ENCODE measurements at regions not wholly inside any gene's neighbourhood (a gene's known extent, or its start where the extent isn't known, plus 50 kb on each side); places are given as distances from the start of the nearest gene placed in this dataset.

DNA sequence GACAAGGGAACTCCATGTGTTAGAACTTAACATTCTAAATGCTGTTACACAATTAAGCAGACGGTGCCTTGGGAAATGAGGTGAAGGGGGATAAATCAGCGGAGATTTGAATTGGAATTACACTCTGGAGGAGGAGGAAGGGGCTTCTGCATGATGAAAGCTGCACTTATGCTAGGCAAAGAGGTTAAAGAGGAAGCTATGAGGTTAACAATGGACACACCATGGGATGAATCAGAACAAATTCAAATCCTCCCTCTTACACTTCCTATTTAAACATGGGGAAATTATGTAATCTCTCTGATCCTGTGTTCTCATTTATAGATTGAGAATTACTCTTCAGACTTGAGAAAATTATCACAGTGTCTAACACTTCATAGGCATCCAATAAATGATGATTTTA, 121.5 kb upstream of the SIX2 start:
- Mint-ChIP-seq H3K4me3 (no peak overlapping the region), H3K4me1 (ENCODE audit: low read depth) (no peaks in the 10 kb centered on the region), H3K9me3 (no peaks in the 10 kb centered on the region), H3K27ac (no peak overlapping the region), H3K27me3 (peaks cover 4% of the 10 kb centered on the region), H3K36me3 (ENCODE audit: low read depth) (no peaks in the 10 kb centered on the region)
- DNase-seq, result no peak
- ATAC-seq, result no peak
- intact Hi-C loops (cut with micrococcal nuclease), result no loop called here
- ChIA-PET POLR2A (no interaction called here), CTCF (interaction anchor here (1.5 kb wide), 1 partner anchor 149 kb away, joined by 5 read pairs; no protein-coding TSS in a partner anchor)
- TF ChIP-seq, protein P1, sequence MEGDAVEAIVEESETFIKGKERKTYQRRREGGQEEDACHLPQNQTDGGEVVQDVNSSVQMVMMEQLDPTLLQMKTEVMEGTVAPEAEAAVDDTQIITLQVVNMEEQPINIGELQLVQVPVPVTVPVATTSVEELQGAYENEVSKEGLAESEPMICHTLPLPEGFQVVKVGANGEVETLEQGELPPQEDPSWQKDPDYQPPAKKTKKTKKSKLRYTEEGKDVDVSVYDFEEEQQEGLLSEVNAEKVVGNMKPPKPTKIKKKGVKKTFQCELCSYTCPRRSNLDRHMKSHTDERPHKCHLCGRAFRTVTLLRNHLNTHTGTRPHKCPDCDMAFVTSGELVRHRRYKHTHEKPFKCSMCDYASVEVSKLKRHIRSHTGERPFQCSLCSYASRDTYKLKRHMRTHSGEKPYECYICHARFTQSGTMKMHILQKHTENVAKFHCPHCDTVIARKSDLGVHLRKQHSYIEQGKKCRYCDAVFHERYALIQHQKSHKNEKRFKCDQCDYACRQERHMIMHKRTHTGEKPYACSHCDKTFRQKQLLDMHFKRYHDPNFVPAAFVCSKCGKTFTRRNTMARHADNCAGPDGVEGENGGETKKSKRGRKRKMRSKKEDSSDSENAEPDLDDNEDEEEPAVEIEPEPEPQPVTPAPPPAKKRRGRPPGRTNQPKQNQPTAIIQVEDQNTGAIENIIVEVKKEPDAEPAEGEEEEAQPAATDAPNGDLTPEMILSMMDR (IDR thresholded peaks at IDR 0.05), result no peak

DNA sequence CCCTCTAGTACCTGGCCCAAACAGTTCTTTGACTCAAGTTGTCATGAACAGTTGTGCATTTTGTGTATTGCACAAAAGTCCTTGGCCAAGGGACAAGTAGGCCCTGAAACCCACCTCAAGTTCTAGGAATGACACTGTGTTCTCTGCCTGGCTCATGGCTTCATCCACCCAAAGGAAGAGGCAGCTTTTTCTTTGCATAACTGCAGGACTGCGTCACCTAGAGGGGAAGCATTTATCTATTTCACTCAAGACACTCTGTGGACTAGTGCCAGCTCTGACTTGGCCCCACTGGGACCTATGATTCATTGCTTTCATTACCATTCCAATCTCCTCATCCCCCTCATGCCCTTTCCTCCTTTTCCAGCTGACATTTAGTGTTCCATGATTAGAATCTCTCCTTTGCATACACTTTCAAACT, 119.3 kb upstream of the SIX2 start:
- intact Hi-C loops (cut with micrococcal nuclease), result no loop called here
- TF ChIP-seq, protein P1 (IDR thresholded peaks at IDR 0.05), result no peak
- ATAC-seq (no peak), DNase-seq (no peak)
- Mint-ChIP-seq H3K36me3 (ENCODE audit: low read depth) (no peaks in the 10 kb centered on the region), H3K9me3 (no peaks in the 10 kb centered on the region), H3K27me3 (peaks cover 4% of the 10 kb centered on the region), H3K4me3 (no peak overlapping the region), H3K27ac (no peak overlapping the region), H3K4me1 (ENCODE audit: low read depth) (no peaks in the 10 kb centered on the region)
- ChIA-PET CTCF (no interaction called here), POLR2A (interaction anchor here (0.7 kb wide), 1 partner anchor 84 kb away, joined by 3 read pairs; no protein-coding TSS in a partner anchor)

DNA sequence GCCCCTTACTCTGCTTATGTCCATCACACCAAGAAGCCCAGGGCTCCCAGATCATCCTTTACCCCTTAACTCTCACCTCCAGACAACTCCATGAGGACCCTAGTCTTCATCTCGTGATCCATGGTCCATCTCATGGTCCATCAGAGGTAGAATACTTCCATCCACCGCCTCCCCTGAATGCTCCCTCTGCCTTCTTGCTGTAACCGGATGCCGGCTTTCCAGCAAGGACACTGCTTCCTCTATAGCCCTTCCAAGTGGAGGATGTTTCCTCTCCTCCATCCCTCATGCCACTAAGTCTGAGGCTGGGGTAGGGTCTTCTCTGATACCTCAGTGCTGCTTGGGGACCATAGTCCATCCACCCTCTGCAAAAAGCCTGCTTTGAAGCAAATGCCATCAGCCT, 118.6 kb upstream of the SIX2 start:
- no peaks in the 10 kb centered on the region for H3K4me1 Mint-ChIP-seq (ENCODE audit: low read depth)
- no peaks in the 10 kb centered on the region for H3K36me3 Mint-ChIP-seq (ENCODE audit: low read depth)
- ChIA-PET POLR2A (no interaction called here), CTCF (no interaction called here)
- no peak for ATAC-seq
- intact Hi-C loops (cut with micrococcal nuclease), result no loop called here
- H3K27ac Mint-ChIP-seq, result no peak overlapping the region
- TF ChIP-seq, protein P1 (IDR thresholded peaks at IDR 0.05), result no peak
- DNase-seq, result no peak
- no peaks in the 10 kb centered on the region for H3K9me3 Mint-ChIP-seq
- no peak overlapping the region for H3K4me3 Mint-ChIP-seq
- H3K27me3 Mint-ChIP-seq, result peaks cover 2% of the 10 kb centered on the region

DNA sequence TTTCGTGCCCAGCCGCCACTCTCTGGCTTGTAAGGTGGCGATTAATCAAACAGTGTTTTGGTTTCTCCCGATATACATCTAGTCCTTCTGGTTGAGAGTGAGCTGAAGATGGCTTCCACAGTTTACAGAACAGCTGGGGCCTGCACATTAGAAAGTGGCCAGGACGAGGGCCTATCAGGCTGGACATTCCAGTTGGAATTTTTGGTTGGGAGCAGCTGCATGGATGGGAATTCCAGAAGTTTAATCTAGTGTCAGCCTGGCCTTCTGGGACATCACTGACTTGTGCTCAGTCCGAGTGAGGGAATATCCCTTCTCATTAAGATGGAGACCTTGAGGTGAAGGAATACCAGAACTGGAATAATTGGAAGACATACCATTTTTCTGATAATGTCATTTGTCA, 118.1 kb upstream of the SIX2 start:
- ChIA-PET CTCF (no interaction called here), POLR2A (no interaction called here)
- Mint-ChIP-seq H3K4me3 (no peak overlapping the region), H3K27me3 (peaks cover 2% of the 10 kb centered on the region), H3K4me1 (ENCODE audit: low read depth) (no peaks in the 10 kb centered on the region), H3K27ac (no peak overlapping the region), H3K9me3 (no peaks in the 10 kb centered on the region), H3K36me3 (ENCODE audit: low read depth) (no peaks in the 10 kb centered on the region)
- DNase-seq (no peak), ATAC-seq (no peak)
- TF ChIP-seq, protein P1 (IDR thresholded peaks at IDR 0.05), result no peak
- intact Hi-C loops (cut with micrococcal nuclease), result no loop called here

DNA sequence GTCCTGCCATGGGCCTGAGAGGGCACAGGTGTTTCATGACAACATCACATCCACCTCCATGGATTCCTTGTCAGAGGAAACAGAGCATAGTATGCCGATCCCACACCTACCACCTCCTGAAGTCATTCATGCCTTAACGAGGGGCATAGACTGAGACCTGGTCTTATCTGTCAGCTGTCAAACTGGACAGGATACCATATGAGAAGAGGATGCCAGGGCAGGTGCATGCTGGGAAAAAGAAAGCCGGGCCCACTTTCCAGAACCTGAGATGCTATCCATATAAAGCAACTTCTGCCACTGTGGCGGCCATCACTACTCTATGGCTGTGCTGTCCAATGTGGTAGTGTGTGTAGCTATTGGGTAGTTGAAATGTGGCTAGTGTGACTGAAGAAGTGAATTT, 116.0 kb upstream of the SIX2 start:
- Mint-ChIP-seq H3K36me3 (ENCODE audit: low read depth) (no peaks in the 10 kb centered on the region), H3K27me3 (no peaks in the 10 kb centered on the region), H3K4me1 (ENCODE audit: low read depth) (no peaks in the 10 kb centered on the region), H3K4me3 (no peak overlapping the region), H3K27ac (no peak overlapping the region), H3K9me3 (no peaks in the 10 kb centered on the region)
- TF ChIP-seq, protein P1 (IDR thresholded peaks at IDR 0.05), result no peak
- ATAC-seq, result no peak
- ChIA-PET CTCF (no interaction called here), POLR2A (no interaction called here)
- intact Hi-C loops (cut with micrococcal nuclease), result no loop called here
- DNase-seq, result no peak
